HEK293 (cell line): ENCODE measurements at regions not wholly inside any gene's neighbourhood (a gene's known extent, or its start where the extent isn't known, plus 50 kb on each side); places are given as distances from the start of the nearest gene placed in this dataset.
A peak's percentile ranks its signal among the peaks of the same experiment; 100 is the strongest.

ENCODE experiments used
- CTCF ChIA-PET: fragments of 350-600 bp; formaldehyde crosslinking; extraction: SDS; loops from one replicate; lab custom pipeline; 2021; ENCODE audit warnings: antibody characterized with exemption; lab: Yijun Ruan, JAX
- POLR2A ChIA-PET: fragments of 300-600 bp; formaldehyde crosslinking; extraction: SDS; loops from one replicate; lab custom pipeline; 2020; ENCODE audit warnings: antibody characterized with exemption, inconsistent platforms; lab: Yijun Ruan, JAX
- H3K27ac ChIP-seq: fragments of 200-500 bp; sonication (Bioruptor generic); 2 replicates; pipeline ENCODE4 v1.5.1; 2014; ENCODE audit warnings: low read depth, low read length, control low read depth, inconsistent platforms; ENCODE audit errors: extremely low read depth
- H3K36me3 ChIP-seq, 2 experiments: fragments of 200-500 bp in 1 of 2; sonication (Bioruptor generic) in 1 of 2; 1 replicate in 1 of 2; 2 replicates in 1 of 2; pipeline ENCODE4 v1.5.1; 2014 to 2017; ENCODE audit warnings: inconsistent platforms in 2 of 2, low read length in 2 of 2; ENCODE audit not compliant: control insufficient read depth in 2 of 2, insufficient read depth in 1 of 2
- H3K4me1 ChIP-seq: fragments of 200-500 bp; sonication (Bioruptor generic); 2 replicates; pipeline ENCODE4 v1.5.1; 2014; ENCODE audit warnings: mild to moderate bottlenecking, low read length, inconsistent platforms; ENCODE audit not compliant: control insufficient read depth, insufficient read depth
- H3K4me3 ChIP-seq: 2 replicates; pipeline ENCODE4 v1.5.1; 2011; ENCODE audit warnings: low read depth, mild to moderate bottlenecking, control low read depth, low read length, moderate library complexity
- H3K9me3 ChIP-seq: fragments of 200-500 bp; sonication (Bioruptor generic); 2 replicates; pipeline ENCODE4 v1.5.1; 2014; ENCODE audit warnings: low read depth, low read length, inconsistent platforms; ENCODE audit not compliant: control insufficient read depth, insufficient read depth
- BCL11A ChIP-seq: fragments of 450-650 bp; formaldehyde crosslinking; IDR thresholded peaks from 2 replicates; pipeline ENCODE4 v1.5.1; 2016; ENCODE audit warnings: low read depth, missing biosample characterization, missing genetic modification characterization
- FEZF1 ChIP-seq: fragments of 450-650 bp; formaldehyde crosslinking; IDR thresholded peaks from 2 replicates; pipeline ENCODE4 v1.5.1; 2016; ENCODE audit warnings: missing biosample characterization, missing genetic modification characterization
- GLIS1 ChIP-seq: fragments of 450-650 bp; formaldehyde crosslinking; IDR thresholded peaks from 2 replicates; pipeline ENCODE4 v1.5.1; 2016; ENCODE audit warnings: missing biosample characterization, missing genetic modification characterization
- HOXA7 ChIP-seq: sonication (generic); formaldehyde crosslinking; IDR thresholded peaks from 2 replicates; pipeline ENCODE4 v1.8.1; 2022; ENCODE audit warnings: missing genetic modification reagents, borderline replicate concordance
- IKZF3 ChIP-seq: fragments of 450-650 bp; IDR thresholded peaks from 2 replicates; pipeline ENCODE4 v1.5.0; 2018; ENCODE audit warnings: missing biosample characterization, mild to moderate bottlenecking, missing genetic modification characterization, moderate library complexity
- KLF10 ChIP-seq: fragments of 450-650 bp; IDR thresholded peaks from 2 replicates; pipeline ENCODE4 v1.5.1; 2018; ENCODE audit warnings: missing biosample characterization, mild to moderate bottlenecking, missing genetic modification characterization
- KLF8 ChIP-seq: fragments of 450-650 bp; formaldehyde crosslinking; IDR thresholded peaks from 2 replicates; pipeline ENCODE4 v1.5.1; 2016; ENCODE audit warnings: missing biosample characterization, missing genetic modification characterization
- MYNN ChIP-seq: fragments of 450-650 bp; formaldehyde crosslinking; IDR thresholded peaks from 2 replicates; pipeline ENCODE4 v1.5.1; 2016; ENCODE audit warnings: missing biosample characterization, missing genetic modification characterization, borderline replicate concordance
- MZF1 ChIP-seq: fragments of 450-650 bp; formaldehyde crosslinking; IDR thresholded peaks from 2 replicates; pipeline ENCODE4 v1.5.1; 2017; ENCODE audit warnings: missing biosample characterization, missing genetic modification characterization, borderline replicate concordance
- SCRT2 ChIP-seq: fragments of 450-650 bp; formaldehyde crosslinking; IDR thresholded peaks from 2 replicates; pipeline ENCODE4 v1.5.1; 2016; ENCODE audit warnings: missing biosample characterization, missing genetic modification characterization
- TCF7L2 ChIP-seq: IDR thresholded peaks from 2 replicates; pipeline ENCODE4 v1.6.1; 2011; ENCODE audit warnings: low read depth, mild to moderate bottlenecking, inconsistent platforms, low read length, moderate library complexity, borderline replicate concordance
- ZBTB20 ChIP-seq: fragments of 450-650 bp; formaldehyde crosslinking; IDR thresholded peaks from 2 replicates; pipeline ENCODE4 v1.5.1; 2016; ENCODE audit warnings: missing biosample characterization, missing genetic modification characterization
- ZEB2 ChIP-seq: fragments of 450-650 bp; formaldehyde crosslinking; IDR thresholded peaks from 2 replicates; pipeline ENCODE4 v1.5.1; 2016; ENCODE audit warnings: missing biosample characterization, missing genetic modification characterization
- ZNF112 ChIP-seq: fragments of 450-650 bp; formaldehyde crosslinking; IDR thresholded peaks from 2 replicates; pipeline ENCODE4 v1.5.0; 2017; ENCODE audit warnings: missing biosample characterization, missing genetic modification characterization
- ZNF146 ChIP-seq: fragments of 450-650 bp; formaldehyde crosslinking; IDR thresholded peaks from 2 replicates; pipeline ENCODE4 v1.5.1; 2016; ENCODE audit warnings: missing biosample characterization, missing genetic modification characterization
- ZNF174 ChIP-seq: fragments of 450-650 bp; formaldehyde crosslinking; IDR thresholded peaks from 2 replicates; pipeline ENCODE4 v1.5.0; 2017; ENCODE audit warnings: missing biosample characterization, mild to moderate bottlenecking, missing genetic modification characterization
- ZNF223 ChIP-seq: fragments of 450-650 bp; formaldehyde crosslinking; IDR thresholded peaks from 2 replicates; pipeline ENCODE4 v1.5.1; 2016; ENCODE audit warnings: missing biosample characterization, missing genetic modification characterization
- ZNF335 ChIP-seq: fragments of 450-650 bp; formaldehyde crosslinking; conservative IDR thresholded peaks from 2 replicates; pipeline ENCODE4 v1.5.1; 2016; ENCODE audit warnings: missing biosample characterization, missing genetic modification characterization
- ZNF354C ChIP-seq: fragments of 450-650 bp; formaldehyde crosslinking; IDR thresholded peaks from 2 replicates; pipeline ENCODE4 v1.5.1; 2016; ENCODE audit warnings: missing biosample characterization, missing genetic modification characterization, low read depth, borderline replicate concordance
- ZNF501 ChIP-seq: fragments of 450-650 bp; formaldehyde crosslinking; IDR thresholded peaks from 2 replicates; pipeline ENCODE4 v1.5.1; 2016; ENCODE audit warnings: missing biosample characterization, missing genetic modification characterization
- ZNF521 ChIP-seq: fragments of 450-650 bp; formaldehyde crosslinking; IDR thresholded peaks from 2 replicates; pipeline ENCODE4 v1.5.1; 2017; ENCODE audit warnings: missing biosample characterization, mild to moderate bottlenecking, missing genetic modification characterization
- ZNF544 ChIP-seq: fragments of 450-650 bp; formaldehyde crosslinking; IDR thresholded peaks from 2 replicates; pipeline ENCODE4 v1.5.0; 2017; ENCODE audit warnings: missing biosample characterization, missing genetic modification characterization
- ZNF555 ChIP-seq: fragments of 450-650 bp; formaldehyde crosslinking; conservative IDR thresholded peaks from 2 replicates; pipeline ENCODE4 v1.5.1; 2017; ENCODE audit warnings: missing biosample characterization, mild to moderate bottlenecking, missing genetic modification characterization, inconsistent platforms
- ZNF561 ChIP-seq: fragments of 450-650 bp; IDR thresholded peaks from 2 replicates; pipeline ENCODE4 v1.5.1; 2018; ENCODE audit warnings: missing biosample characterization, missing genetic modification characterization, borderline replicate concordance
- ZNF610 ChIP-seq: fragments of 450-650 bp; formaldehyde crosslinking; IDR thresholded peaks from 2 replicates; pipeline ENCODE4 v1.5.1; 2016; ENCODE audit warnings: missing biosample characterization, missing genetic modification characterization, borderline replicate concordance
- ZNF624 ChIP-seq: fragments of 450-650 bp; formaldehyde crosslinking; IDR thresholded peaks from 2 replicates; pipeline ENCODE4 v1.5.1; 2017; ENCODE audit warnings: missing biosample characterization, missing genetic modification characterization
- ZNF785 ChIP-seq: fragments of 450-650 bp; formaldehyde crosslinking; IDR thresholded peaks from 2 replicates; pipeline ENCODE4 v1.5.1; 2016; ENCODE audit warnings: missing biosample characterization, missing genetic modification characterization
- TF ChIP-seq, protein P1 (sequence below): fragments of 450-650 bp; formaldehyde crosslinking; IDR thresholded peaks from 2 replicates; pipeline ENCODE4; 2016; ENCODE audit warnings: missing biosample characterization, missing genetic modification characterization
- TF ChIP-seq, protein P2 (sequence below): fragments of 450-650 bp; formaldehyde crosslinking; IDR thresholded peaks from 2 replicates; pipeline ENCODE4 v1.5.1; 2016; ENCODE audit warnings: missing biosample characterization, missing genetic modification characterization
- TF ChIP-seq, protein P3 (sequence below): fragments of 450-650 bp; IDR thresholded peaks from 2 replicates; pipeline ENCODE4 v1.5.1; 2018; ENCODE audit warnings: missing biosample characterization, mild to moderate bottlenecking, missing genetic modification characterization
- TF ChIP-seq, protein P4 (sequence below): fragments of 450-650 bp; formaldehyde crosslinking; IDR thresholded peaks from 2 replicates; pipeline ENCODE4 v1.5.1; 2016; ENCODE audit warnings: missing biosample characterization, missing genetic modification characterization

DNA sequence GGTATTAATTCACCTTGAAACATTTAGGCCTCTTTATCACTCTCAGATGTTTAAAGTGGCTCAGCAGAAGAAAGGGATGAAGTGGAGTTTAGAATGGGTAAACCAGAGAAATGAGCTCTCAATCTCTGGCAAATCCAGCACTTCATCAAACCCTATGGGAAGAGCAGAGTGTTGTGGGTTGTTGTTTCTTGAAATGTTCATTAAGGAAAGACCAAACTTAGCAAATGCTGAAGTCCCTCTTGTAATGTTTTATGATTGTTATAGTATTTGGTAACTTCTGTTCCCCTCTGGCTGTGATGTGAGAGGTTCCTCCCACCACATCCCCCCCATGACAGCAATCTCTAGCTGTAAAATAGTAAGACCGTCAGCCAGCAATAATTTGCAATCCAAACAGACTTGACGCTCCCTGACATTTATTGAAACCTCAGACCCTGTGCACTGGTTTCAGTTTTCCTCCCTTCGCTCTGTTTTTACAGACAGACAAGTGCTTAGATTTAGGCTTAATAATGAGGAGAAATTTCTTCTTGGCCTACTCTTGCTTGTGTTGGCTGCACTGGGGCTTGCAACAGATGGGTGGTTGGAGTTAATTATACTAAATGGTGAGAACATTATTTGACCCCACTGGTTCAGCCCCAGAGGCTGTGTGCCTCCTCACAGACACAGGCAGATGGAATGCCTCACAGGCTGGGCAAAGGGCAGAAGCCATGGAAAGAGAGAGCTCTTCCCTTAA lies 609.4 kb upstream of the SOX9 start:
- ChIA-PET POLR2A (no interaction called here), CTCF (interaction anchor here (0.6 to 1.9 kb wide), 3 partner anchors 9 to 310 kb away, joined by 3 to 6 read pairs (median 4); no protein-coding TSS in a partner anchor)
- Histone ChIP-seq H3K4me1 (peaks cover 30% of the 10 kb centered on the region), H3K27ac (peak overlapping the region; percentile 81), H3K4me3 (no peak overlapping the region), H3K36me3 (no peaks in the 10 kb centered on the region), H3K9me3 (no peaks in the 10 kb centered on the region)
- TF ChIP-seq ZNF501 (tag by site-specific recombination) = 0 out of 2 replicates have a peak, but pooled peaks have one; percentile 20
- no peak for TF ChIP-seq ZNF521 (tag by site-specific recombination)
- TF ChIP-seq, protein P1, sequence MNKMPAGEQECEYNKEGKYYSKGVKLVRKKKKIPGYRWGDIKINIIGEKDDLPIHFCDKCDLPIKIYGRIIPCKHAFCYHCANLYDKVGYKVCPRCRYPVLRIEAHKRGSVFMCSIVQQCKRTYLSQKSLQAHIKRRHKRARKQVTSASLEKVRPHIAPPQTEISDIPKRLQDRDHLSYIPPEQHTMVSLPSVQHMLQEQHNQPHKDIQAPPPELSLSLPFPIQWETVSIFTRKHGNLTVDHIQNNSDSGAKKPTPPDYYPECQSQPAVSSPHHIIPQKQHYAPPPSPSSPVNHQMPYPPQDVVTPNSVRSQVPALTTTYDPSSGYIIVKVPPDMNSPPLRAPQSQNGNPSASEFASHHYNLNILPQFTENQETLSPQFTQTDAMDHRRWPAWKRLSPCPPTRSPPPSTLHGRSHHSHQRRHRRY (tag by site-specific recombination) = no peak
- 0 out of 2 replicates have a peak, but pooled peaks have one; percentile 41 for TF ChIP-seq ZNF561 (tag by site-specific recombination)
- TF ChIP-seq ZNF555 = no peak
- TF ChIP-seq ZNF335 (tag by site-specific recombination) = no peak
- peak; percentile 94 for TF ChIP-seq MZF1
- no peak for TF ChIP-seq ZNF785
- no peak for TF ChIP-seq ZNF146
- TF ChIP-seq, protein P2, sequence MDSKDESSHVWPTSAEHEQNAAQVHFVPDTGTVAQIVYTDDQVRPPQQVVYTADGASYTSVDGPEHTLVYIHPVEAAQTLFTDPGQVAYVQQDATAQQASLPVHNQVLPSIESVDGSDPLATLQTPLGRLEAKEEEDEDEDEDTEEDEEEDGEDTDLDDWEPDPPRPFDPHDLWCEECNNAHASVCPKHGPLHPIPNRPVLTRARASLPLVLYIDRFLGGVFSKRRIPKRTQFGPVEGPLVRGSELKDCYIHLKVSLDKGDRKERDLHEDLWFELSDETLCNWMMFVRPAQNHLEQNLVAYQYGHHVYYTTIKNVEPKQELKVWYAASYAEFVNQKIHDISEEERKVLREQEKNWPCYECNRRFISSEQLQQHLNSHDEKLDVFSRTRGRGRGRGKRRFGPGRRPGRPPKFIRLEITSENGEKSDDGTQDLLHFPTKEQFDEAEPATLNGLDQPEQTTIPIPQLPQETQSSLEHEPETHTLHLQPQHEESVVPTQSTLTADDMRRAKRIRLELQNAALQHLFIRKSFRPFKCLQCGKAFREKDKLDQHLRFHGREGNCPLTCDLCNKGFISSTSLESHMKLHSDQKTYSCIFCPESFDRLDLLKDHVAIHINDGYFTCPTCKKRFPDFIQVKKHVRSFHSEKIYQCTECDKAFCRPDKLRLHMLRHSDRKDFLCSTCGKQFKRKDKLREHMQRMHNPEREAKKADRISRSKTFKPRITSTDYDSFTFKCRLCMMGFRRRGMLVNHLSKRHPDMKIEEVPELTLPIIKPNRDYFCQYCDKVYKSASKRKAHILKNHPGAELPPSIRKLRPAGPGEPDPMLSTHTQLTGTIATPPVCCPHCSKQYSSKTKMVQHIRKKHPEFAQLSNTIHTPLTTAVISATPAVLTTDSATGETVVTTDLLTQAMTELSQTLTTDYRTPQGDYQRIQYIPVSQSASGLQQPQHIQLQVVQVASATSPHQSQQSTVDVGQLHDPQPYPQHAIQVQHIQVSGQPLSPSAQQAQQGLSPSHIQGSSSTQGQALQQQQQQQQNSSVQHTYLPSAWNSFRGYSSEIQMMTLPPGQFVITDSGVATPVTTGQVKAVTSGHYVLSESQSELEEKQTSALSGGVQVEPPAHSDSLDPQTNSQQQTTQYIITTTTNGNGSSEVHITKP (tag by site-specific recombination) = peak; percentile 99
- TF ChIP-seq ZNF610 (tag by site-specific recombination) = peak; percentile 87; the same call in 1 of the 2 replicates
- TF ChIP-seq KLF8 (tag by site-specific recombination) = no peak
- TF ChIP-seq ZBTB20 (tag by site-specific recombination) = peak; percentile 48; the same call in 1 of the 2 replicates
- no peak for TF ChIP-seq ZNF354C (tag by site-specific recombination)
- peak; percentile 85 for TF ChIP-seq SCRT2 (tag by site-specific recombination)
- TF ChIP-seq ZNF223 (tag by site-specific recombination) = no peak
- no peak for TF ChIP-seq HOXA7 (CRISPR knock-in tag)
- no peak for TF ChIP-seq ZNF174 (tag by site-specific recombination)
- TF ChIP-seq, protein P3, sequence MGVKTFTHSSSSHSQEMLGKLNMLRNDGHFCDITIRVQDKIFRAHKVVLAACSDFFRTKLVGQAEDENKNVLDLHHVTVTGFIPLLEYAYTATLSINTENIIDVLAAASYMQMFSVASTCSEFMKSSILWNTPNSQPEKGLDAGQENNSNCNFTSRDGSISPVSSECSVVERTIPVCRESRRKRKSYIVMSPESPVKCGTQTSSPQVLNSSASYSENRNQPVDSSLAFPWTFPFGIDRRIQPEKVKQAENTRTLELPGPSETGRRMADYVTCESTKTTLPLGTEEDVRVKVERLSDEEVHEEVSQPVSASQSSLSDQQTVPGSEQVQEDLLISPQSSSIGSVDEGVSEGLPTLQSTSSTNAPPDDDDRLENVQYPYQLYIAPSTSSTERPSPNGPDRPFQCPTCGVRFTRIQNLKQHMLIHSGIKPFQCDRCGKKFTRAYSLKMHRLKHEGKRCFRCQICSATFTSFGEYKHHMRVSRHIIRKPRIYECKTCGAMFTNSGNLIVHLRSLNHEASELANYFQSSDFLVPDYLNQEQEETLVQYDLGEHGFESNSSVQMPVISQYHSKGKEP = peak; percentile 87
- 0 out of 2 replicates have a peak, but pooled peaks have one; percentile 14 for TF ChIP-seq KLF10 (tag by site-specific recombination)
- no peak for TF ChIP-seq BCL11A (tag by site-specific recombination)
- TF ChIP-seq ZEB2 (tag by site-specific recombination) = peak; percentile 92
- TF ChIP-seq IKZF3 (tag by site-specific recombination) = peak; percentile 46; the same call in 1 of the 2 replicates
- TF ChIP-seq GLIS1 = peak; percentile 74
- TF ChIP-seq TCF7L2 = peak; percentile 45; the same call in 1 of the 2 replicates
- TF ChIP-seq ZNF544 = no peak
- no peak for TF ChIP-seq MYNN (tag by site-specific recombination)
- no peak for TF ChIP-seq ZNF624 (tag by site-specific recombination)
- TF ChIP-seq, protein P4, sequence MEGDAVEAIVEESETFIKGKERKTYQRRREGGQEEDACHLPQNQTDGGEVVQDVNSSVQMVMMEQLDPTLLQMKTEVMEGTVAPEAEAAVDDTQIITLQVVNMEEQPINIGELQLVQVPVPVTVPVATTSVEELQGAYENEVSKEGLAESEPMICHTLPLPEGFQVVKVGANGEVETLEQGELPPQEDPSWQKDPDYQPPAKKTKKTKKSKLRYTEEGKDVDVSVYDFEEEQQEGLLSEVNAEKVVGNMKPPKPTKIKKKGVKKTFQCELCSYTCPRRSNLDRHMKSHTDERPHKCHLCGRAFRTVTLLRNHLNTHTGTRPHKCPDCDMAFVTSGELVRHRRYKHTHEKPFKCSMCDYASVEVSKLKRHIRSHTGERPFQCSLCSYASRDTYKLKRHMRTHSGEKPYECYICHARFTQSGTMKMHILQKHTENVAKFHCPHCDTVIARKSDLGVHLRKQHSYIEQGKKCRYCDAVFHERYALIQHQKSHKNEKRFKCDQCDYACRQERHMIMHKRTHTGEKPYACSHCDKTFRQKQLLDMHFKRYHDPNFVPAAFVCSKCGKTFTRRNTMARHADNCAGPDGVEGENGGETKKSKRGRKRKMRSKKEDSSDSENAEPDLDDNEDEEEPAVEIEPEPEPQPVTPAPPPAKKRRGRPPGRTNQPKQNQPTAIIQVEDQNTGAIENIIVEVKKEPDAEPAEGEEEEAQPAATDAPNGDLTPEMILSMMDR = no peak
- TF ChIP-seq ZNF112 (tag by site-specific recombination) = no peak
- TF ChIP-seq FEZF1 (tag by site-specific recombination) = peak; percentile 79
